MM.1S (cell line): ENCODE measurements at regions not wholly inside any gene's neighbourhood (a gene's known extent, or its start where the extent isn't known, plus 50 kb on each side); places are given as distances from the start of the nearest gene placed in this dataset.

Experiments used
- DNase-seq: peaks from one replicate; pipeline ENCODE4 v3.0.0-alpha.2; 2015
- H2AFZ ChIP-seq: fragments of 300-600 bp; sonication (generic); 2 replicates; pipeline ENCODE4 v1.6.0; 2016; ENCODE audit warnings: antibody characterized with exemption, low read length
- H3F3A ChIP-seq: fragments of 300-600 bp; sonication (generic); 2 replicates; pipeline ENCODE4 v1.6.1; 2016; ENCODE audit warnings: mild to moderate bottlenecking, antibody characterized with exemption, low read length, moderate library complexity, mixed read lengths; ENCODE audit not compliant: insufficient read depth
- H3K27ac ChIP-seq: fragments of 300-600 bp; sonication (generic); 2 replicates; pipeline ENCODE4 v1.5.1; 2016; ENCODE audit warnings: mild to moderate bottlenecking, low read length
- H3K27me3 ChIP-seq: fragments of 300-600 bp; sonication (generic); replicated peaks from 2 replicates; pipeline ENCODE4 v1.6.0; 2016; ENCODE audit warnings: low read length; ENCODE audit not compliant: insufficient read depth
- H3K36me3 ChIP-seq: fragments of 300-600 bp; sonication (generic); replicated peaks from 2 replicates; pipeline ENCODE4 v1.6.1; 2016; ENCODE audit warnings: mild to moderate bottlenecking, low read length, mixed read lengths; ENCODE audit not compliant: insufficient read depth
- H3K4me1 ChIP-seq: fragments of 300-600 bp; sonication (generic); 2 replicates; pipeline ENCODE4 v1.6.1; 2016; ENCODE audit warnings: low read length, mixed read lengths
- H3K4me2 ChIP-seq: fragments of 300-600 bp; sonication (generic); 2 replicates; pipeline ENCODE4 v1.6.0; 2016; ENCODE audit warnings: low read depth, low read length
- H3K4me3 ChIP-seq: fragments of 300-600 bp; sonication (generic); 2 replicates; pipeline ENCODE4 v1.5.1; 2016; ENCODE audit warnings: low read length, mixed read lengths
- H3K79me2 ChIP-seq: fragments of 300-600 bp; sonication (generic); 2 replicates; pipeline ENCODE4 v1.6.1; 2016; ENCODE audit warnings: mixed run types, low read length, mixed read lengths
- H3K9ac ChIP-seq: fragments of 300-600 bp; sonication (generic); 2 replicates; pipeline ENCODE4 v1.6.1; 2016; ENCODE audit warnings: low read length, mixed read lengths
- H3K9me2 ChIP-seq: fragments of 300-600 bp; sonication (generic); replicated peaks from 2 replicates; pipeline ENCODE4 v1.6.1; 2016; ENCODE audit warnings: mild to moderate bottlenecking, low read length, mixed read lengths; ENCODE audit not compliant: insufficient read depth
- H3K9me3 ChIP-seq: fragments of 300-600 bp; sonication (generic); replicated peaks from 2 replicates; pipeline ENCODE4 v1.6.1; 2016; ENCODE audit warnings: mild to moderate bottlenecking, low read length, mixed read lengths; ENCODE audit not compliant: insufficient read depth
- H4K20me1 ChIP-seq: fragments of 300-600 bp; sonication (generic); 2 replicates; pipeline ENCODE4 v1.6.1; 2016; ENCODE audit warnings: mild to moderate bottlenecking, low read length, moderate library complexity, mixed read lengths; ENCODE audit not compliant: insufficient read depth
- EZH2 ChIP-seq: fragments of 300-600 bp; sonication (generic); optimal IDR thresholded peaks from 2 replicates; pipeline ENCODE3; 2017; ENCODE audit warnings: low read depth, mild to moderate bottlenecking, antibody characterized with exemption, low read length, mixed read lengths
- EZH2phosphoT487 ChIP-seq: fragments of 300-600 bp; sonication (generic); IDR thresholded peaks from 2 replicates; pipeline ENCODE4 v1.6.1; 2018; ENCODE audit warnings: antibody characterized with exemption, low read length
- TF ChIP-seq, protein P1 (sequence below): fragments of 300-600 bp; sonication (generic); IDR thresholded peaks from 2 replicates; pipeline ENCODE4 v1.5.1; 2016; ENCODE audit warnings: antibody characterized with exemption, low read length, mixed read lengths

DNA sequence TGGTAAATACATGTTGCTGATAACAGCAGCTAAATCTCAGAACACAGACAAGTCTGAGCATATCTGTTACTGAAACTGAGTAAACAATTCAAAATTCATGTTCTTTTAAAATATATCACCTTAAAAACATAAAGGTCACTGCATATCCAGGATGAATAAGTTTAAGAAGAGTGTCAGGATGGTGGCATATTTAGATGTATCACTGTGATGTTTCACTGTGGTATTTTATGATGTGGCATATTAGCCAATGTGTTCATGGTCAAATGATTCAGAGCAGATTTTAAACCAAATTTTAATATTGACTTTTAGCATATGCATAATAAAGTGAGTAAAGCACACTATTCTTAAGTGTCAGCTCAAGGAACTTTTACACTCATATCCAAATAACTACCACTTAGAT is 346.4 kb upstream of the DPPA4 start:
- no peaks in the 10 kb centered on the region for H3K36me3 ChIP-seq
- H3K4me2 ChIP-seq = no peak overlapping the region
- H3F3A ChIP-seq = no peaks in the 10 kb centered on the region
- H3K9me3 ChIP-seq = no peaks in the 10 kb centered on the region
- H3K9me2 ChIP-seq = no peaks in the 10 kb centered on the region
- no peak overlapping the region for H3K9ac ChIP-seq
- H3K4me1 ChIP-seq = no peaks in the 10 kb centered on the region
- H3K27me3 ChIP-seq = no peaks in the 10 kb centered on the region
- no peak overlapping the region for H2AFZ ChIP-seq
- H3K4me3 ChIP-seq = no peak overlapping the region
- TF ChIP-seq, protein P1, sequence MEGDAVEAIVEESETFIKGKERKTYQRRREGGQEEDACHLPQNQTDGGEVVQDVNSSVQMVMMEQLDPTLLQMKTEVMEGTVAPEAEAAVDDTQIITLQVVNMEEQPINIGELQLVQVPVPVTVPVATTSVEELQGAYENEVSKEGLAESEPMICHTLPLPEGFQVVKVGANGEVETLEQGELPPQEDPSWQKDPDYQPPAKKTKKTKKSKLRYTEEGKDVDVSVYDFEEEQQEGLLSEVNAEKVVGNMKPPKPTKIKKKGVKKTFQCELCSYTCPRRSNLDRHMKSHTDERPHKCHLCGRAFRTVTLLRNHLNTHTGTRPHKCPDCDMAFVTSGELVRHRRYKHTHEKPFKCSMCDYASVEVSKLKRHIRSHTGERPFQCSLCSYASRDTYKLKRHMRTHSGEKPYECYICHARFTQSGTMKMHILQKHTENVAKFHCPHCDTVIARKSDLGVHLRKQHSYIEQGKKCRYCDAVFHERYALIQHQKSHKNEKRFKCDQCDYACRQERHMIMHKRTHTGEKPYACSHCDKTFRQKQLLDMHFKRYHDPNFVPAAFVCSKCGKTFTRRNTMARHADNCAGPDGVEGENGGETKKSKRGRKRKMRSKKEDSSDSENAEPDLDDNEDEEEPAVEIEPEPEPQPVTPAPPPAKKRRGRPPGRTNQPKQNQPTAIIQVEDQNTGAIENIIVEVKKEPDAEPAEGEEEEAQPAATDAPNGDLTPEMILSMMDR = no peak
- TF ChIP-seq EZH2 (no peak), EZH2phosphoT487 (no peak)
- DNase-seq = no peak
- H3K27ac ChIP-seq = no peak overlapping the region
- no peaks in the 10 kb centered on the region for H3K79me2 ChIP-seq
- no peaks in the 10 kb centered on the region for H4K20me1 ChIP-seq

DNA sequence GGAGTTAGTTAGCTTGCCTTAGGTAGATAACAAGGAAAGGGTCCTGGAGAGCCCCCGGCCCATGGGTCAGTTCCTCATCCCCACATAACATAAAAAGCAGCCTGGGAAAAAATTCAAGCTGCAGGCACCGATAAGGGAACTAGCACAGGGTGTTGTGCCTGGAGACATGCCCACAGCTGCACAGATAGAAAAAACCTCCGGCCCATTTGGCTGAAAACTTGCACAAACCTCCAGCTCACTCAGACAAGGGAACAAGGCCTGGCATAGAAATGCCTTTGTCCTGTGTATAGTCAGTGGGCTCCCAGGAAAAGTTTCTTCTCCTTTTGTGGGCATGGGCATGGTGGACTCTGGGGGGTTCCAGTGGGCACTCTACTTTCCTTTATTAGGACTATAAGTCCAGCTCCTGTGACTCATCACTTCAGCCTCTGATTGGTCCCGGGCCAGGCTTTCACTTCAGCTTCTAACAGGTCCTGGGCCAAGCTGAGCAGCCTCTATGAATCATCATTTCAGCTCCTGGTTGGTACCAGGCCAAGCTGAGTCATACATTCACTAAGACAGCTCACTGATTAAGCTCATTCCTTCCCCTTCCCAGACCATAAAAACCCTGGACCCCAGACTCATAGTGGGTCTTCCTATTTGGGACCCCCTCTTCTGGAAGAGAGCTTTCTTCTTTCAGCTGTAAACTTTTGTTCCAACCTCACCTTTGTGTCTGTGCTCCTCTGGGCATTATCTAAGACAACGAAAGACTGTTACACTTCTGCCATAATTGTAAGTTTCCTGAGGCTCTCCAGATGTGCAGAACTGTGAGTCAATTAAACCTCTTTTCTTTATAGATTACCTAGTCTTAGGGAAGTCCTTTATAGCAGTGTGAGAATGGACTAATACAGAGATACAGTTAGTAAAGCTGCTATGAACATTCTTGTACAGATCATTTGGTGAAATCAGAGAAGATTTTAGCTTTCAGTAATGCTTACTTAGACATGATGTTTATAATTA is 348.0 kb upstream of the DPPA4 start:
- Histone ChIP-seq H3F3A (no peaks in the 10 kb centered on the region), H3K36me3 (no peaks in the 10 kb centered on the region), H3K27me3 (no peaks in the 10 kb centered on the region), H2AFZ (no peak overlapping the region), H3K27ac (no peak overlapping the region), H4K20me1 (no peaks in the 10 kb centered on the region), H3K9me3 (no peaks in the 10 kb centered on the region), H3K4me2 (no peak overlapping the region), H3K4me1 (no peaks in the 10 kb centered on the region), H3K4me3 (no peak overlapping the region), H3K79me2 (no peaks in the 10 kb centered on the region), H3K9me2 (no peaks in the 10 kb centered on the region), H3K9ac (no peak overlapping the region)
- no peak for DNase-seq
- TF ChIP-seq EZH2phosphoT487 = no peak
- no peak for TF ChIP-seq EZH2
- TF ChIP-seq, protein P1 = no peak

DNA sequence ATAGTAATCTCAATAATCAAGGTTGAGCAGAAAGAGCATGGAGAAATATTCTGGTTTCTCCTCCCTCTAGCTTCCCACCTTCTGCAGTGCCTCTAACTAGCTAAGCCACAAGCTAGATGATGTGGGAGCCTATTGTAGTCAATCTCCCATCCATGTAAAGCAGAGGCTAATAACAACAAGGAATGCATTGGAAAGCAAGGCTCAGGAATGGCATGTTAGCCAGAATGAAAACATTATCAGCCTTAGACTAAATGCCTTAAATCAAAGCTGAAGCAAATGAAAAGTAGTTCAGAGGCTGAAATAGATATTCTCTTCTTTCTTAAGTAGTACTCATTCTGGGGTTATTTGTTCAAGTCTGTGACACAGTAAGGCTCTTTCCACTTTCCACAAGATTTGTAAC is 350.3 kb upstream of the DPPA4 start:
- Histone ChIP-seq H4K20me1 (no peaks in the 10 kb centered on the region), H3K9me2 (no peaks in the 10 kb centered on the region), H3K36me3 (no peaks in the 10 kb centered on the region), H3K27me3 (no peaks in the 10 kb centered on the region), H2AFZ (no peak overlapping the region), H3K4me3 (no peak overlapping the region), H3K27ac (no peak overlapping the region), H3F3A (no peaks in the 10 kb centered on the region), H3K9ac (no peak overlapping the region), H3K79me2 (no peaks in the 10 kb centered on the region), H3K4me1 (no peaks in the 10 kb centered on the region), H3K9me3 (no peaks in the 10 kb centered on the region), H3K4me2 (no peak overlapping the region)
- no peak for DNase-seq
- TF ChIP-seq, protein P1 = no peak
- TF ChIP-seq EZH2 (no peak), EZH2phosphoT487 (no peak)
